ENCODE measurements at regions not wholly inside any gene's neighbourhood (a gene's known extent, or its start where the extent isn't known, plus 50 kb on each side); places are given as distances from the start of the nearest gene placed in this dataset.

DNA sequence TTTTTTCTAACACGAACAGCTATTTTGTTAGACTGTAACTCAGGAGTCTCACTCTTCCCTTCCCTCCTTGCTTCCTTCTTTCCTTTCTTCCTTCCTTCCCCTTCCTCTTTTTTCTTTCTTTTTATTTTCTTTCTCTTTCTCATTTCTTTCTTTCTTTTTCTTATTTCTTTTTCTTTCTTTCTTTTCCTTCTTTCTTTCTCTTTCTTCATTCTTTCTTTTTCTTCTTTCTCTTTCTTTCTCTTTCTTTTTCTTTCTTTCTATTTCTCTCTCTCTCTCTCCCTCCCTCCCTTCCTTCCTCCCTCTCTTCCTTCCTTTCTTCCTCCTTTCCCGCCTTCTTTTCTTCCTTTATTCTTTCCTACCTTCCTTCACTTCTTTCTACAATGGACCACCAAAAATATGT lies 1443.0 kb upstream of the LRRTM3 start:
- DNase-seq: no peak

- DNase-seq: no peak
Observed at GRCh38 chr10:65491799-65492198, 1434.0 kb upstream of the LRRTM3 start.

DNA sequence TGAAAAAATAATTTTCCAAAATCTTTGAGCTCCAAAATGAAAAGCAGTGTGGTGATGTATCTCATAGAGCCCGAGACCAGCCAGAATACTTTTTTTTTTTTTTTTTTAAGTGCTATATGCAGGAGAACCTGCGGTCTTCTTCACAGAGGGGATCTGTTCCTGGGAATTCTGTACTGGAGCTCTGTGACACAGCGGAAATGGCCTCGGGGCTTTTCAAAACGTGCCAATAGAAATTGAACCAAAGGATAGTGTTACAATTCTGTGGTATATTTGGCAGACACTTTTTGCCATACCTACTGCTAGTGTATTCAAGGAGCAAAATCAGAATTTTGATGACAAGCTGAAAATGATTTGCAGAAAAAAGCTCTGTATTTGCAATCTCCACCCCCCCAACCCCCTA lies 1429.3 kb upstream of the LRRTM3 start:
- no peak for DNase-seq

DNA sequence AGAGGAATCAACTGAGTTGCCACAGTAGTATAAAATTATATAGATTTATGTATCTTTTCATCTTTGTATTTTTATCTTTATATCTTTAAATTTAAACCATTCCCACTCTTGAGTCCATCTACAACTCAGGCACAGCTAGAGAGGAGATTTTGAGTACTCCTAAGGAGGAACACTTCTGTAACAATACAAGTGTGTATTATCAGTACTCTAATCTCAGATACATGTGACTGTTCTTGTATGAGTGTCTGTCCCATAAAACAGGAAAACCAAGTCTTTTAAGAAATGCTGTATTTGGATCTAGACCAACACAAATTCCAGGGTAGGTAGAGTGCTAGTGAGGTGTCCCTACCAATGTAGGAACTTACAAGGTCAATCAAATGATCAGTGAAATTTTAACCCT lies 1428.0 kb upstream of the LRRTM3 start:
- no peak for DNase-seq

DNA sequence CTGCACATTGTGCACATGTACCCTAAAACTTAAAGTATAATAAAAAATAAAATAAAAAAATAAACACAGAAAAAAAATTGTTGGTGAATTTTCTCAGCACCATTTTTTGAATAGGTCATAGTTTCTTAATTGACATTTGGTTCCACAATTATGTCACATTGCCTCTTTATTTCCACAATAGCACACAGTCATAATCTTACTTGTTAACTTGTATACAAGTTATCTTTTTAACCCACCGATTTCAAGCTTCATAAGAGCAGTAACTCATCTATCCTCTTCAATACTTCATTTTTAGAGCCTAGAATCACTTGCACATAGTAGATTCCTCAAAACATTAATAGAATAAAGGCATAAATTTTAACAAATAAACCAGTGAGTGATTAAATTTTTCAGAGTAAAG lies 1425.1 kb upstream of the LRRTM3 start:
- no peak for DNase-seq

GRCh38 chr10:65501259-65501658 lies 1424.6 kb upstream of the LRRTM3 start:
- no peak for DNase-seq

GRCh38 chr10:65518379-65518778 lies 1407.5 kb upstream of the LRRTM3 start:
- DNase-seq: no peak

DNA sequence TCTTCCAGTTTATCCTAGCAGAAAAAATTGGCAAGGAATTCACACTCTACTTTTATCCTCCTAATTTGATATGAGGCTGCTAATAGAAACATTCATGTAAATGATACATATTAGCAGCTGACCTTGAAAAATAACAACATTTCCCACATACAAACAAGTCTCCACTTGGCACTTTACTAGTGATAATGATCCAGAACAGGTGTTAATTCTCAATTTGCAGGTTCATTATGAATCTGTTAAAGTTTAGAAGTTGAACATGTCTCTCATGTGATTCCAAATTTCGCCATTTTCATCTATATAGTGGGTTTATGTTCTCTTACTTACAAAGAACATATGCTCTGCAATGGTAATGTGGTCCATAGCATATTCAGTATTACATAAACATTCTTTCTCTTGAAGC lies 1396.8 kb upstream of the LRRTM3 start:
- DNase-seq: no peak

GRCh38 chr10:65531545-65531944 lies 1394.3 kb upstream of the LRRTM3 start:
- no peak for DNase-seq

GRCh38 chr10:65534771-65535170 lies 1391.1 kb upstream of the LRRTM3 start:
- no peak for DNase-seq

- no peak for DNase-seq
Observed at GRCh38 chr10:65544756-65545155, 1381.1 kb upstream of the LRRTM3 start.

GRCh38 chr10:65548001-65548400 lies 1377.8 kb upstream of the LRRTM3 start:
- DNase-seq: no peak

- DNase-seq: no peak
Observed at GRCh38 chr10:65550761-65551160, 1375.1 kb upstream of the LRRTM3 start.

GRCh38 chr10:65555192-65555591 lies 1370.6 kb upstream of the LRRTM3 start:
- no peak for DNase-seq

- no peak for DNase-seq
Observed at GRCh38 chr10:65556006-65556405, 1369.8 kb upstream of the LRRTM3 start.

GRCh38 chr10:65559369-65559768 lies 1366.5 kb upstream of the LRRTM3 start:
- DNase-seq: no peak

DNA sequence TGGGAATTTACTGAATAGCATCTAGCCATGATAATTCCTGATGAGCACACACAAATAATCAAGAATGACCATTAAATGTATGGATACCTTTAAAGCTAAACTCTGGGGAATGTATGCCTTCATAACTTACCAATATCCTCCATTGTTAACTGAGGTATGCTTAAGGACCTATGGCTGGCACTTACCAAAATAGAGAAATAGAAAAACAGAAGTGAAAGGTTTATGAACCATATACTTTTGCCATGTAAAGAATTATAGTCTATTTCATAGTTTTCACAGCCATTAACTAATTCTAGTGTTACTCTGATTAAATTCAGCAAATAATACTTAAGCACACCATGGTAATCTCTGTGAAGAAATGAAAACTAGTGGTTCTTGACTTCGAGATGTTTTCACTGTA lies 1360.6 kb upstream of the LRRTM3 start:
- no peak for DNase-seq

DNA sequence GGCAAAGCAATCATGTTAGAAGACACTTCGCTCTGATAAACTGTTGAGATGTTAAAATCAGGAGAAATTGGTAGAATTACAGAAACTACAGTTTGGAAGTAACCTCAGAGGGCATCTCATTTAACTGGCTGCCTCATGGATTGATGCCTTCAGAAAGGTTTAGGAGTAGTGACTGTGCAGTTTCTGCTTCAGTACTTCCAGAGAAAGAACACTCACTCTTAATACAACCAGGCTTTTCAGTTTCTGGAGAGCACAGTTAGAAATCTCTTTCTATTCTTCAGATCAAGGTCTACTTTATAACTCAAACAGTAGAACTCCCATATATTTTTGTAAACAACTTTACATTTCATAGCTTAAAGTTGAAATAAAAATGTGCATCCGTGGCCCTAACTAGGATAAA lies 1358.9 kb upstream of the LRRTM3 start:
- no peak for DNase-seq

DNA sequence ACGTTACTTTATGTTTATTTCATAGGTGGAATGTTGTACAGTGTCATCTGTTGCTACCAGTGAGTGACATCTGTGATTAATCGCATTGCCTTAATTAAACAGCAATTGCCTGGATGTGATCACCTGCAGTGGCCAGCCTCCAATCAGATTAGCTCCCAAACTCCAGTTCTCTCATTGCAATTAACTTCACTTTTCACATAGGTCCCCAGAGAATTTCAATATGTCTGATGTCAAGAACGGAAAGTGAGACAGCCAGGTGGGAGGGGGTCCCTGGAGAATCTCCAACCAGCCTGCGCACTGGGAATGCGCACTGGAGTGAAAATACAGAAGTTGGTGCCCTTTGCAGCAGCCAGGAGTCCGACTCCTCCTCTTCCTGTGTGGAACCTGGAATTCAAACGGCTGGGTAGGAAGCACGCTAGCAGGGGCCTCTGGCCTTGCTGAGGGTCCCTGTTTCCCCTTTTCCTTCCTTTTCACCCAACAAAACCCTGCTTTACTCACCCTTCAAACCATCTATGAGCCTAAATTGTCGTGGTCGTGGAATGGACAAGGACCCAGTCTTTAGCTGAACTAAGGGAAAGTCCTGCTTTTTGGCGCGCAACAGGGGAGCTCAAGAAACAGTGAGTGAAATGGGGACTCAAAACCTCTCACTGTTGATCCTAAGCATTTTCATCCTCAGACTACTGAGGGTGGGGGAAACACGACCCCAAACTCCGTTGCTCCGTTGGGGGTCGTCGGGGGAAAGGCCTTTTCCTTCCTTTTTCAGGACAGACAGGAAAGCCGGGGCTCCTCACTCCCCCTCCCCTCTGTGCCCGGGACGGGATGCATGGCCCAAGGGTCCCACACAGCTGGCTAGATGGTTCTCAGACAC lies 1355.5 kb upstream of the LRRTM3 start:
- DNase-seq: peak; percentile 56 to 85

DNA sequence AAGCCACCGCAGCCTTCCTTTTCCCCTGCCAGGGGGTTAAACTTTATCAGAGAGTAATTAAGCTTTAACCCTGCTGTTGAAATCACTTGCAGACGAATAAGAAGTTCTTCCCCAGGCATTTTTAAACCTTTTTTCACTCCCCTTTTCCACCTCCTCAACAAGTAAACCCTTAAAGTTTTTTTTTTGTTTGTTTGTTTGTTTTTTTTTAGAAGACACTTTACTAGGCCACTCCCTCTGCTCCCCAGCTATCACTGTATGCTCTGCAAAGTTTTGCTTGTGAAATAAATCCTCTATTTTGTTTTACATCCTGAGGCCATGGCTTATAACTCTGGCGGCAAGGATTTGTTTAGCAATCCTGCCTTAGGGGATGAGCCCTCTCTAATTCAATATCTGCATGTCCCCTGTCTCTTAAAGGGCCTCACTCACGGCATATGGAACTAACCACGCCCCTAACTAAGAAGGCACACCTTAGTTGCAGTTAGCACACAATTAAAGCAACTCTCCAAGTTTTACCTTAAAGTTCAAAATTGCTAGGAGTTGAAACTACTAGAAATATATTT lies 1354.7 kb upstream of the LRRTM3 start:
- peak in 1 of 2 experiments; percentile 36 for DNase-seq

DNA sequence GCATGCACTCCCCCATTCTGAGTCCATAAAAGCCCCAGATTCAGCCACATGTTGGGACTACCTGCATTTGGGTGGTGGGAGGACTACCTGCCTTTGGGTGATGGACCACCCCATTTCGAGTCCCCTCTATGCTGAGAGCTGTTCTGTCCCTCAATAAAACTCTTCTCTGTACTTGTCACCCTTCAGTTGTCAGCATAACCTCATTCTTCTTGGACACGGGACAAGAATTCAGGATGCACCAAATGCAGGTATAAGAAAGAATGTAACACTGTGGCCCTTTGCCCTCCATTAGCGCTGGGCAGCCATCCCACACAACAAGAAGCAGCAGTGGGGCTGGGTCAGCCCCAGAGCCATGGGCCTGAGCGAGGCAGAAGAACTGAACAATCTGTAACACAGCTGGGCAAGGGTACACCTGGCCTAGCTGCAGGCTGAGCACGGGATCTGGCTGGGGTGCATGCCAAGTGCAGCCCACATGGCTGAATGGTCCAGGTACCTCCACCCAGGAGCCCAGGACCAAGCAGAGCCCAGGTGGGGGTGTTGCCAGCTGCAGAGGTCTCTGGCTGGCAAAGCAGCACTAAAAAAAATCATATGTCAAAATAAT lies 1344.3 kb upstream of the LRRTM3 start:
- DNase-seq: no peak

DNA sequence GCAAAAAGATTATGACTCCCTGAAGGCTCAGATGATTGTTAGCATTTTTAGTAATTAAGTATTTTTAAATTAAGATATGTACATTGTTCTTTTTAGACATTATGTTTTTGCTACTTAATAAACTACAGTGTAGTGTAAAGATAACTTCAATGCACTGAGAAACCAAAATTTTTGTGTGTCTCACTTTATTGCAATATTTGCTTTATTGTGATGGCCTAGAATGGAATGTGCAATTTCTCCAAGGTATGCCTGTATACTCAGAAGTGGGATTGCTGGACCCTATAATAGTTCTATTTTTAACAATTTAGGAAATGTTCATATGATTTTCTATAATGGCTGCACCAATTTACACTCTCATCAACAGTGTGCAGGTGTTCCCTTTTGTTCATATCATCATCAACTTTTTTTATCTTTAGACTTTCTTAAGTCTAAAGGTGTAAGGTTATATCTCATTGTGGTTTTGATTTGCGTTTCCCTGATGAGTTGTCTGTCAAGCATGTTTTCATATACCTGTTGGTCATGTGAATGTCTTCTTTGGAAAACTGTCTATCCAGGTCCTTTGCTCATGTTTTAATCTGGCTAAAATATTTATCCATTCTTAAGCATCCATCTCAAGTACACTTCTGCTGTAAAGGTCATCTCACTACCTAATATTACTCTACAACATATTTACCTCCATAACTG lies 1323.5 kb upstream of the LRRTM3 start:
- DNase-seq: no peak

DNA sequence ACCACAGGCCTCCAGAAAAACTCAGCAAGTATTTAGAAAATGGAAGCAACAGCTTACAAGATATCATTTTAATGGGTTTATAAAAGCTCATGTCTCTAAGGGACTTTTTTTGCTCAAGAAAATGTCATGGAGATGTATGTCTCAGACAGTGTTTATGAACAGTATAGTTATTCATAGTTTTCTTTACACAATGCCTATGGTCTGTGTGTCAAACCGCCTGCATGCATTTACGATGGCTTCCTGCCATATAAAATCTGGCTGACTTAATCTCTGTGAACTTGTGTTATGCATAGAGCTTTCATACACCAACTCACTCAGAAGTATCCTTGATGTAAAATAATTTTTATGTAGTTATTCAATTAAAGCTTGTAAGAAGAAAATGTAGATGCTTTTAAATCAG lies 1314.2 kb upstream of the LRRTM3 start:
- DNase-seq: no peak

Data from NCI-H2081 (cell line).